ACHN (cell line): ENCODE measurements at regions not wholly inside any gene's neighbourhood (a gene's known extent, or its start where the extent isn't known, plus 50 kb on each side); places are given as distances from the start of the nearest gene placed in this dataset.
"Not testable (repeated sequence)": the region's sequence is repeated elsewhere in the genome, so short reads cannot be mapped to it uniquely, and the experiment has no call there.

Experiments
- DNase-seq: peaks from one replicate; pipeline ENCODE4 v3.0.0-alpha.2; 2015
- in situ Hi-C: cut with HindIII; loops from 2 replicates; pipeline ENCODE4 v1.10.0; 2017; ENCODE audit warnings: low sequenced_read_pairs, low pct_ligation_motif_present, low pct_unique_long_range_greater_than_20kb

GRCh38 chr15:69606921-69607500 lies 154.4 kb downstream of the RPLP1 start:
- in situ Hi-C loops, result no loop called here
- no peak for DNase-seq

- in situ Hi-C loops, result no loop called here
- no peak for DNase-seq
Observed at GRCh38 chr15:69608661-69609060, 156.0 kb downstream of the RPLP1 start.

- no peak for DNase-seq
Observed at GRCh38 chr15:69609176-69609575, 156.6 kb downstream of the RPLP1 start.

GRCh38 chr15:69609776-69610175 lies 157.2 kb downstream of the RPLP1 start:
- DNase-seq, result no peak

More at GRCh38 chr15:69609176-69609575, 156.6 kb downstream of the RPLP1 start:
- in situ Hi-C loops, result no loop called here

GRCh38 chr15:69610277-69610676 lies 157.7 kb downstream of the RPLP1 start:
- DNase-seq, result no peak
- in situ Hi-C loops, result no loop called here

More at GRCh38 chr15:69609776-69610175, 157.2 kb downstream of the RPLP1 start:
- in situ Hi-C loops, result no loop called here

GRCh38 chr15:69610858-69611257 lies 158.2 kb downstream of the RPLP1 start:
- in situ Hi-C loops, result no loop called here
- DNase-seq, result no peak

GRCh38 chr15:69612112-69612511 lies 159.5 kb downstream of the RPLP1 start:
- DNase-seq, result no peak
- in situ Hi-C loops, result no loop called here

GRCh38 chr15:69613182-69613581 lies 160.6 kb downstream of the RPLP1 start:
- in situ Hi-C loops, result no loop called here
- DNase-seq, result no peak

- in situ Hi-C loops, result no loop called here
- DNase-seq, result no peak
Observed at GRCh38 chr15:69613988-69614387, 161.4 kb downstream of the RPLP1 start.

GRCh38 chr15:69615736-69616135 lies 163.1 kb downstream of the RPLP1 start:
- DNase-seq, result no peak
- in situ Hi-C loops, result no loop called here

- in situ Hi-C loops, result no loop called here
- no peak for DNase-seq
Observed at GRCh38 chr15:69616558-69616957, 163.9 kb downstream of the RPLP1 start.

GRCh38 chr15:69617144-69617543 lies 164.5 kb downstream of the RPLP1 start:
- in situ Hi-C loops, DNase-seq: not testable (repeated sequence)

GRCh38 chr15:69623392-69624154 lies 171.0 kb downstream of the RPLP1 start:
- DNase-seq, result no peak
- in situ Hi-C loops, result no loop called here

- in situ Hi-C loops, result no loop called here
- DNase-seq, result no peak
Observed at GRCh38 chr15:69624155-69624520, 171.5 kb downstream of the RPLP1 start.

GRCh38 chr15:69624816-69625215 lies 172.2 kb downstream of the RPLP1 start:
- no peak for DNase-seq
- in situ Hi-C loops, result no loop called here

GRCh38 chr15:69625328-69625727 lies 172.7 kb downstream of the RPLP1 start:
- in situ Hi-C loops, result no loop called here
- DNase-seq, result no peak

GRCh38 chr15:69626095-69627066 lies 173.8 kb downstream of the RPLP1 start:
- no peak for DNase-seq
- in situ Hi-C loops, result no loop called here

GRCh38 chr15:69627548-69628158 lies 175.0 kb downstream of the RPLP1 start:
- in situ Hi-C loops, result no loop called here
- DNase-seq, result no peak
